ENCODE measurements at regions not wholly inside any gene's neighbourhood (a gene's known extent, or its start where the extent isn't known, plus 50 kb on each side); places are given as distances from the start of the nearest gene placed in this dataset.

GRCh38 chr16:56122251-56122650 is 69.0 kb upstream of the GNAO1 start:
- H3K9me3 ChIP-seq (ENCODE audit: control insufficient read depth, insufficient read depth, low read depth, low read length), result no peaks in the 10 kb centered on the region
- POLR2A ChIA-PET, result no interaction called here
- TF ChIP-seq ZNF623 (tag by site-specific recombination; IDR thresholded peaks at IDR 0.05) (peak; percentile 71), ZNF555 (tag by site-specific recombination; conservative IDR thresholded peaks at IDR 0.05) (peak; percentile 86), ZNF10 (tag by site-specific recombination; IDR thresholded peaks at IDR 0.05) (no peak), ZNF433 (tag by site-specific recombination; IDR thresholded peaks at IDR 0.05; ENCODE audit: low read depth) (0 out of 2 replicates have a peak, but pooled peaks have one; percentile 10), ZXDB (tag by site-specific recombination; IDR thresholded peaks at IDR 0.05) (peak; percentile 46; the same call in 1 of the 2 replicates), ZBTB8A (tag by site-specific recombination; IDR thresholded peaks at IDR 0.05) (peak; percentile 70), ZNF394 (tag by site-specific recombination; IDR thresholded peaks at IDR 0.05; ENCODE audit: borderline replicate concordance) (peak; percentile 84; the same call in 1 of the 2 replicates), ZNF426 (tag by site-specific recombination; IDR thresholded peaks at IDR 0.05) (peak; percentile 82), ZBTB6 (tag by site-specific recombination; IDR thresholded peaks at IDR 0.05) (no peak), REST (tag by site-specific recombination; IDR thresholded peaks at IDR 0.05) (peak; percentile 56; the same call in 1 of the 2 replicates), ZNF558 (tag by site-specific recombination; IDR thresholded peaks at IDR 0.05) (0 out of 2 replicates have a peak, but pooled peaks have one; percentile 24), ZNF629 (tag by site-specific recombination; IDR thresholded peaks at IDR 0.05) (0 out of 2 replicates have a peak, but pooled peaks have one; percentile 29), ZNF18 (tag by site-specific recombination; IDR thresholded peaks at IDR 0.05) (no peak), ZNF138 (tag by site-specific recombination; IDR thresholded peaks at IDR 0.05; ENCODE audit: borderline replicate concordance) (0 out of 2 replicates have a peak, but pooled peaks have one; percentile 20), ZBTB11 (tag by site-specific recombination; conservative IDR thresholded peaks at IDR 0.05; ENCODE audit: low read depth) (peak; percentile 77), ZNF580 (tag by site-specific recombination; IDR thresholded peaks at IDR 0.05) (0 out of 2 replicates have a peak, but pooled peaks have one; percentile 20), BCL6B (tag by site-specific recombination; IDR thresholded peaks at IDR 0.05) (no peak), ZNF341 (tag by site-specific recombination; IDR thresholded peaks at IDR 0.05; ENCODE audit: low read depth) (peak; percentile 22; the same call in 1 of the 2 replicates), ZNF404 (tag by site-specific recombination; IDR thresholded peaks at IDR 0.05) (0 out of 2 replicates have a peak, but pooled peaks have one; percentile 47), ZNF202 (tag by site-specific recombination; IDR thresholded peaks at IDR 0.05; ENCODE audit: borderline replicate concordance) (0 out of 2 replicates have a peak, but pooled peaks have one; percentile 10)

More at GRCh38 chr16:56122251-56122650, 69.0 kb upstream of the GNAO1 start:
- Histone ChIP-seq H3K4me3 (ENCODE audit: low read depth, low read length) (no peak overlapping the region), H3K27ac (ENCODE audit: extremely low read depth, low read depth, low read length) (no peak overlapping the region), H3K36me3 (ENCODE audit: control insufficient read depth in 2 of 2, insufficient read depth in 1 of 2, low read length in 2 of 2) (no peaks in the 10 kb centered on the region), H3K4me1 (ENCODE audit: control insufficient read depth, insufficient read depth, low read length) (no peaks in the 10 kb centered on the region)
- CTCF ChIA-PET, result interaction anchor here (1.3 kb wide), 1 partner anchor 8 kb away, joined by 3 read pairs; no protein-coding TSS in a partner anchor
